PC-9 (cell line): ENCODE measurements at regions not wholly inside any gene's neighbourhood (a gene's known extent, or its start where the extent isn't known, plus 50 kb on each side); places are given as distances from the start of the nearest gene placed in this dataset.

Experiments used
- BruUV-seq: library from RNA; stranded (reverse); fragments of 400-500 nt; replicated peaks from 2 replicates; lab custom pipeline; 2021; lab: Mats Ljungman, UMichigan
- CTCF ChIA-PET: fragments of 300-600 bp; sonication (Branson Sonifier 250); formaldehyde crosslinking; loops from one replicate; lab custom pipeline; 2022; ENCODE audit warnings: antibody characterized with exemption; lab: Charles Lee
- POLR2A ChIA-PET: fragments of 300-600 bp; sonication (Branson Sonifier 250); formaldehyde crosslinking; loops from one replicate; lab custom pipeline; 2022; ENCODE audit warnings: antibody characterized with exemption; ENCODE audit not compliant: unreplicated experiment; lab: Charles Lee
- DNase-seq, 2 experiments: peaks; one replicate each; pipeline versions ENCODE4 v3.0.0 to v3.0.0-alpha.2; 2015 to 2022; ENCODE audit warnings: mixed read lengths in 1 of 2
- H2AFZ ChIP-seq: fragments of 200-600 bp; sonication (generic); 2 replicates; pipeline ENCODE4 v1.8.1; 2017; ENCODE audit warnings: antibody characterized with exemption
- H3F3A ChIP-seq: fragments of 200-600 bp; sonication (generic); 2 replicates; pipeline ENCODE4 v1.8.1; 2017; ENCODE audit warnings: antibody characterized with exemption, mild to moderate bottlenecking, low read depth; ENCODE audit not compliant: insufficient read depth
- H3K27ac ChIP-seq: fragments of 200-600 bp; sonication (generic); 2 replicates; pipeline ENCODE4 v1.6.1; 2016; ENCODE audit warnings: mixed run types
- H3K27me3 ChIP-seq: fragments of 200-600 bp; sonication (generic); 2 replicates; pipeline ENCODE4 v1.6.1; 2016; ENCODE audit warnings: low read depth, mixed run types; ENCODE audit not compliant: insufficient read depth
- H3K36me3 ChIP-seq: fragments of 200-600 bp; sonication (generic); 2 replicates; pipeline ENCODE4 v1.6.1; 2016; ENCODE audit warnings: low read depth, mixed run types
- H3K4me1 ChIP-seq: fragments of 200-600 bp; sonication (generic); replicated peaks from 2 replicates; pipeline ENCODE4 v1.6.1; 2016; ENCODE audit warnings: mixed run types; ENCODE audit not compliant: insufficient read depth
- H3K4me2 ChIP-seq: fragments of 200-600 bp; sonication (generic); 2 replicates; pipeline ENCODE4 v1.6.1; 2017; ENCODE audit warnings: mixed run types
- H3K4me3 ChIP-seq: fragments of 200-600 bp; sonication (generic); 2 replicates; pipeline ENCODE4 v1.6.1; 2016; ENCODE audit warnings: mixed run types
- H3K79me2 ChIP-seq: fragments of 200-600 bp; sonication (generic); 2 replicates; pipeline ENCODE4 v1.6.1; 2017; ENCODE audit warnings: low read depth, mixed run types
- H3K9me2 ChIP-seq: fragments of 200-600 bp; sonication (generic); 2 replicates; pipeline ENCODE4 v1.8.1; 2017; ENCODE audit warnings: mild to moderate bottlenecking; ENCODE audit not compliant: insufficient read depth
- H3K9me3 ChIP-seq: fragments of 200-600 bp; sonication (generic); 2 replicates; pipeline ENCODE4 v1.8.1; 2016; ENCODE audit warnings: low read depth; ENCODE audit not compliant: insufficient read depth
- H4K20me1 ChIP-seq: fragments of 200-600 bp; sonication (generic); 2 replicates; pipeline ENCODE4 v1.8.1; 2017; ENCODE audit not compliant: insufficient read depth
- CTCF ChIP-seq: fragments of 200-600 bp; sonication (generic); conservative IDR thresholded peaks from 2 replicates; pipeline ENCODE4 v1.6.1; 2017; ENCODE audit warnings: mixed run types, antibody characterized with exemption, mild to moderate bottlenecking, moderate library complexity
- EZH2 ChIP-seq: fragments of 200-600 bp; sonication (generic); IDR thresholded peaks from 2 replicates; pipeline ENCODE4 v1.8.0; 2017; ENCODE audit warnings: antibody characterized with exemption, low read depth
- intact Hi-C: fragments of 100-400 bp; cut with micrococcal nuclease; formaldehyde crosslinking; loops from one replicate; pipeline ENCODE4 v1.10.0; 2022; ENCODE audit not compliant: unreplicated experiment

- H3K4me1 ChIP-seq: peaks cover 18% of the 10 kb centered on the region; the same call in 1 of the 2 replicates
- ChIA-PET CTCF (no interaction called here), POLR2A (no interaction called here)
- no peaks in the 10 kb centered on the region for H3F3A ChIP-seq
- no peaks in the 10 kb centered on the region for H3K79me2 ChIP-seq
- no peak overlapping the region for H3K27ac ChIP-seq
- intact Hi-C loops: no loop called here
- no peaks in the 10 kb centered on the region for H4K20me1 ChIP-seq
- no peak overlapping the region for H3K4me3 ChIP-seq
- no TSS peak for BruUV-seq
- no peak for DNase-seq
- H2AFZ ChIP-seq: no peak overlapping the region
- TF ChIP-seq EZH2 (no peak), CTCF (no peak)
- H3K36me3 ChIP-seq: no peaks in the 10 kb centered on the region
- H3K9me3 ChIP-seq: no peaks in the 10 kb centered on the region
- H3K4me2 ChIP-seq: no peak overlapping the region
- no peaks in the 10 kb centered on the region for H3K9me2 ChIP-seq
- H3K27me3 ChIP-seq: no peaks in the 10 kb centered on the region
Observed at GRCh38 chr5:159657771-159658170, 258.5 kb upstream of the ADRA1B start.

GRCh38 chr5:159658266-159658925 is 257.9 kb upstream of the ADRA1B start:
- Histone ChIP-seq H3K4me1 (peaks cover 18% of the 10 kb centered on the region; the same call in 1 of the 2 replicates), H3F3A (no peaks in the 10 kb centered on the region), H3K9me2 (no peaks in the 10 kb centered on the region), H3K9me3 (no peaks in the 10 kb centered on the region), H3K4me3 (no peak overlapping the region), H2AFZ (no peak overlapping the region), H4K20me1 (no peaks in the 10 kb centered on the region), H3K4me2 (no peak overlapping the region), H3K27me3 (no peaks in the 10 kb centered on the region), H3K27ac (no peak overlapping the region), H3K36me3 (no peaks in the 10 kb centered on the region), H3K79me2 (no peaks in the 10 kb centered on the region)
- no peak for DNase-seq
- intact Hi-C loops: no loop called here
- no peak for TF ChIP-seq EZH2
- TF ChIP-seq CTCF: no peak
- ChIA-PET POLR2A (no interaction called here), CTCF (no interaction called here)
- BruUV-seq: no TSS peak

GRCh38 chr5:159660401-159660800 is 255.9 kb upstream of the ADRA1B start:
- Histone ChIP-seq H3K27ac (no peak overlapping the region), H3F3A (no peaks in the 10 kb centered on the region), H3K27me3 (no peaks in the 10 kb centered on the region), H2AFZ (no peak overlapping the region), H3K9me2 (no peaks in the 10 kb centered on the region), H3K9me3 (no peaks in the 10 kb centered on the region), H3K79me2 (no peaks in the 10 kb centered on the region), H3K4me3 (no peak overlapping the region), H3K36me3 (no peaks in the 10 kb centered on the region), H4K20me1 (no peaks in the 10 kb centered on the region), H3K4me1 (peaks cover 18% of the 10 kb centered on the region; the same call in 1 of the 2 replicates), H3K4me2 (no peak overlapping the region)
- BruUV-seq: no TSS peak
- ChIA-PET POLR2A (interaction anchor here (0.7 kb wide), 1 partner anchor 761 kb away, joined by 12 read pairs; the partner anchor contains the start of gene PTTG1), CTCF (no interaction called here)
- peak in 1 of 2 experiments; percentile 58 for DNase-seq
- TF ChIP-seq CTCF: no peak
- no peak for TF ChIP-seq EZH2
- intact Hi-C loops: loop anchor here (10.0 kb wide), 1 partner anchor 254 kb away; the partner anchor contains the start of gene ADRA1B
